ENCODE measurements at regions not wholly inside any gene's neighbourhood (a gene's known extent, or its start where the extent isn't known, plus 50 kb on each side); places are given as distances from the start of the nearest gene placed in this dataset.

DNA sequence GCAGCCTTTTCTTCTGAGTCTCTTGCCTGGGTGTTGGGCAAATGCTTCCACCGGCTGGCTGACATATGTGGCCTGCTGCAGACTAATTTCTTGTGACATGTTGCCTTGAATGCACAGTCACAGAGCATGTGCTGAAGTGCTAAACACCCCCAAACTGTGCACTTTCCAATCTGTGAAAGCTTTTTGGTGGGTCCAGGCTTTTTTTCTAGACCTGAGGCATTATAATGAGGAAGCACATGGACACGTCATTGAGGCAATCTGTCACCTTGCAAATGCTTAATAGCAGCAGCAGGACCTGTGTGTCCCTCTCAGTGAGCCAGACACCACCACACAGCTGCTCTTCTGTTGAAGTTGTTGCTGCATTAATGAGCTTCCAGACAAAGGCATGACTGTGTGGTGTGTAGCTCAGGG lies 274.7 kb downstream of the ELAVL2 start:
- Histone ChIP-seq H3K36me3 (ENCODE audit: low read length) (no peaks in the 10 kb centered on the region), H3K27me3 (ENCODE audit: low read length) (no peaks in the 10 kb centered on the region), H3K4me3 (ENCODE audit: insufficient read depth, low read length, poor library complexity, severe bottlenecking) (no peak overlapping the region), H3K9me2 (replicated peaks; ENCODE audit: insufficient read depth, low read length) (no peaks in the 10 kb centered on the region), H2AFZ (ENCODE audit: low read depth, low read length, severe bottlenecking) (no peak overlapping the region), H3K27ac (ENCODE audit: low read depth, low read length) (no peak overlapping the region), H3K4me2 (ENCODE audit: low read depth, low read length, poor library complexity, severe bottlenecking) (no peak overlapping the region), H4K20me1 (ENCODE audit: low read depth, low read length) (no peaks in the 10 kb centered on the region), H3K79me2 (ENCODE audit: insufficient read depth, low read length) (no peaks in the 10 kb centered on the region), H3F3A (ENCODE audit: insufficient read depth) (no peaks in the 10 kb centered on the region), H3K9ac (ENCODE audit: low read length) (no peak overlapping the region), H3K9me3 (ENCODE audit: insufficient read depth, low read length) (no peaks in the 10 kb centered on the region)
- TF ChIP-seq EZH2phosphoT487 (conservative IDR thresholded peaks at IDR 0.05; ENCODE audit: low read length), result no peak
- TF ChIP-seq, protein P1, sequence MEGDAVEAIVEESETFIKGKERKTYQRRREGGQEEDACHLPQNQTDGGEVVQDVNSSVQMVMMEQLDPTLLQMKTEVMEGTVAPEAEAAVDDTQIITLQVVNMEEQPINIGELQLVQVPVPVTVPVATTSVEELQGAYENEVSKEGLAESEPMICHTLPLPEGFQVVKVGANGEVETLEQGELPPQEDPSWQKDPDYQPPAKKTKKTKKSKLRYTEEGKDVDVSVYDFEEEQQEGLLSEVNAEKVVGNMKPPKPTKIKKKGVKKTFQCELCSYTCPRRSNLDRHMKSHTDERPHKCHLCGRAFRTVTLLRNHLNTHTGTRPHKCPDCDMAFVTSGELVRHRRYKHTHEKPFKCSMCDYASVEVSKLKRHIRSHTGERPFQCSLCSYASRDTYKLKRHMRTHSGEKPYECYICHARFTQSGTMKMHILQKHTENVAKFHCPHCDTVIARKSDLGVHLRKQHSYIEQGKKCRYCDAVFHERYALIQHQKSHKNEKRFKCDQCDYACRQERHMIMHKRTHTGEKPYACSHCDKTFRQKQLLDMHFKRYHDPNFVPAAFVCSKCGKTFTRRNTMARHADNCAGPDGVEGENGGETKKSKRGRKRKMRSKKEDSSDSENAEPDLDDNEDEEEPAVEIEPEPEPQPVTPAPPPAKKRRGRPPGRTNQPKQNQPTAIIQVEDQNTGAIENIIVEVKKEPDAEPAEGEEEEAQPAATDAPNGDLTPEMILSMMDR (IDR thresholded peaks at IDR 0.05; ENCODE audit: insufficient read depth, low read length, poor library complexity, severe bottlenecking), result no peak

DNA sequence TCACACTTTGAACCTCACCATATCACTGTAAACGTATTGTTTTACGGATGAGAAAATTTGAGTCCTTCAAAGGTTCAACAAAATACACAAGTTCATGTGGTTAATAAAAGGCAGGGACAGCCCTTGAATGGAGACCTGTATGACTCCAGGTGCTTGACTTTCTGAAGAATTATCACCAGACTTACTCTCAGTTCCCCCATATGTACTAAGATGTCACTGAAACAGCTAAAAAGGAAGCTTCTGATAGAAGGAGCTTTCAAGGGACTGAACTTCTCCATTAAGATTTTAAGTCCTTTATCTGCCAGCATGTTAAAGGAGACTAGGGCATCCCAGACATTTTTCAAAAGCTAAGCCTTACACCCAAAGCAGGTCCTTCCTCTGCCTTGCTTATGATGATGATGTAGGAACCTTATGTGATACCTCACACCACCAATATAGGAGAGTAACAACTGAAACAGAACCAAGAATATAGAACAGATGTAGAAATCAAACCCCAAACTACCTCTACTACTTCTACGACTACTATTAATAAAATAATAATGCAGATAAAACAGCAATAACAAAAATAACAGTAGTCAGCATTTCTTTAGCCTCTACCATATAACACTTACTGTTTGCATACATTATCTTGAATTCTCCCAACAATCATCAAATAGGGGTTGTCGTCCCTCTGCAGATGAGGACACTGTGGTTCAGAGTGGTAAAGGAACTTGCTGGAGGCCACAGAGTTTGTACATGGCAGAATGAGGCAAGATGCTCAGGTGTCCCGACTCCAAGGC lies 273.9 kb downstream of the ELAVL2 start:
- no peak for TF ChIP-seq EZH2phosphoT487 (conservative IDR thresholded peaks at IDR 0.05; ENCODE audit: low read length)
- TF ChIP-seq, protein P1 (IDR thresholded peaks at IDR 0.05; ENCODE audit: insufficient read depth, low read length, poor library complexity, severe bottlenecking), result no peak
- H3K4me3 ChIP-seq (ENCODE audit: insufficient read depth, low read length, poor library complexity, severe bottlenecking), result no peak overlapping the region
- H2AFZ ChIP-seq (ENCODE audit: low read depth, low read length, severe bottlenecking), result no peak overlapping the region
- no peak overlapping the region for H3K27ac ChIP-seq (ENCODE audit: low read depth, low read length)
- no peak overlapping the region for H3K4me2 ChIP-seq (ENCODE audit: low read depth, low read length, poor library complexity, severe bottlenecking)
- H4K20me1 ChIP-seq (ENCODE audit: low read depth, low read length), result no peaks in the 10 kb centered on the region
- H3K79me2 ChIP-seq (ENCODE audit: insufficient read depth, low read length), result no peaks in the 10 kb centered on the region
- no peaks in the 10 kb centered on the region for H3K27me3 ChIP-seq (ENCODE audit: low read length)
- no peaks in the 10 kb centered on the region for H3K36me3 ChIP-seq (ENCODE audit: low read length)
- H3F3A ChIP-seq (ENCODE audit: insufficient read depth), result no peaks in the 10 kb centered on the region
- H3K9me3 ChIP-seq (ENCODE audit: insufficient read depth, low read length), result no peaks in the 10 kb centered on the region
- H3K9ac ChIP-seq (ENCODE audit: low read length), result no peak overlapping the region
- no peaks in the 10 kb centered on the region for H3K9me2 ChIP-seq (replicated peaks; ENCODE audit: insufficient read depth, low read length)

DNA sequence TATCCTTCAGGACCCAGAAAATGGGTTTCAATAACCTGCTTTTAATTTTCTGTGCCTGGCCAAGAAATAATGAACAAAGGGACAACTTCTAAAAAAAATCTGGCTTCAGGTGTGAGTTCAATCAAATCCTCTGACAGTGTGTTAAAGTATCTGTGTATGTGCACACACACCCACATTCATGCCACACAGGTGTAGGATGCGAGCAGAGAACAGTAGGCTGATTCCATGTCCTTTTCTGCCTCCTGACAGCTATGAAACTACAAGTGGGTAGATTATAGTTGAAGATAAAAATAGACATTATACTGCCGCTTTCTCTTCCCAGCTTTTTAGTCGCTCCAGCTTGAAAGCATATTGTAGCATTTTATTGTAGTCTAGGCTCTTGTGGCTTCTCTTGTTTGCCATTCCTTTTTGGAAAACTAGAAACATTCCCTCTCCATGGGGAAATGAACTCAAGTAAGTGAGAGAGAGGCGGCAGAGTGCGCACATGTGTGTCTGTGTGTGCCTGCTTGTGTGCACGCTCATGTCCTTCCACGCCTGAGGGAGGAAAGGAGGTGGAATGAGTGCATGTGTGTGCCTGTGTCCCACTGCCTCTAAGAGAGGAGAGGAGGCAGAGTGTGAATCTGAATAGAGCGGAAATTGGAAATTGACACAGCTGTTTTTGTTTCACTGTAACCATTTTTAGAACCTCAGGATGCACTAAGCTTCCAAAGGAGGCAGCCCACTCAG lies 273.0 kb downstream of the ELAVL2 start:
- no peak overlapping the region for H3K4me3 ChIP-seq (ENCODE audit: insufficient read depth, low read length, poor library complexity, severe bottlenecking)
- no peak overlapping the region for H2AFZ ChIP-seq (ENCODE audit: low read depth, low read length, severe bottlenecking)
- H4K20me1 ChIP-seq (ENCODE audit: low read depth, low read length), result no peaks in the 10 kb centered on the region
- no peak for TF ChIP-seq EZH2phosphoT487 (conservative IDR thresholded peaks at IDR 0.05; ENCODE audit: low read length)
- TF ChIP-seq, protein P1 (IDR thresholded peaks at IDR 0.05; ENCODE audit: insufficient read depth, low read length, poor library complexity, severe bottlenecking), result no peak
- H3K9me2 ChIP-seq (replicated peaks; ENCODE audit: insufficient read depth, low read length), result no peaks in the 10 kb centered on the region
- H3K9ac ChIP-seq (ENCODE audit: low read length), result no peak overlapping the region
- no peaks in the 10 kb centered on the region for H3F3A ChIP-seq (ENCODE audit: insufficient read depth)
- H3K79me2 ChIP-seq (ENCODE audit: insufficient read depth, low read length), result no peaks in the 10 kb centered on the region
- no peak overlapping the region for H3K4me2 ChIP-seq (ENCODE audit: low read depth, low read length, poor library complexity, severe bottlenecking)
- no peaks in the 10 kb centered on the region for H3K36me3 ChIP-seq (ENCODE audit: low read length)
- H3K9me3 ChIP-seq (ENCODE audit: insufficient read depth, low read length), result no peaks in the 10 kb centered on the region
- H3K27ac ChIP-seq (ENCODE audit: low read depth, low read length), result no peak overlapping the region
- no peaks in the 10 kb centered on the region for H3K27me3 ChIP-seq (ENCODE audit: low read length)

Data from SU-DHL-6 (cell line).